ENCODE measurements at regions not wholly inside any gene's neighbourhood (a gene's known extent, or its start where the extent isn't known, plus 50 kb on each side); places are given as distances from the start of the nearest gene placed in this dataset.

DNA sequence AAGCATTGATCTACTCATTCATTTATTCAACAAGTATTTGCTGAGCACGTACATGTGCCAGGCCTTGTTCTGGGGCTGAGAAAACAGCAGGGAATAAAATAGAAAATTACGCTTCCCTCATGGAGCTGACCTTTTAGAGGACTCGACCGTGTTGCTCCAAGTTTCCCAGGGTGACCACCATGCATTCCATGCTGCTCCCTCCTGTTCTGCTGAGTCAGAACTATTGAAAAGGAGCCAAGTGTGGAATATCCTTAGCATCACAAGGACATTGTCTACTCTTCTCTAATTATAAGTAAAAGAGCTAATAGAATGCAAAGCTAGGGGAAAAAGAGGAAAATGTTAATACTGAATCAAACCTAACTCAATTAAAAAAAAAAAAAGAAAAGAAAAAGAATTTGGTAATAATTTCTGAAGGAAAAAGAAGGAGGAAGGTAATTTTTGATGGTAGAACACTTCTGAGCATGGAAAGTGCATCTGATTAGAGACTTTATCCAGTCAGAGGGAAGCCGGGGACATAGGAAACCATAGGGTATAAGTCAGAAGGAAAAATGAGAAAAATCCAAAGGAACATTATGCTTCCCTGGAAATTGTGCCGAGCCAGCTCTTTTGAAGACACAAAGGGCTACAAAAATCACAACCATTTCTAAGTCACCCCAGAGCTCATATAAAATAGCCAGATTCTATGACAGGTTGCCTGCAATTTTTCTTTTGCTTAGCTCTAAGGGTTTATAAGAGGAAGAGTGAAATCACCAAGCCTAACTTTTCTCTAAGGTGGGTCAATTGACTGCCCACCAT, 339.4 kb downstream of the RND3 start:
- Histone ChIP-seq H3K27ac (ENCODE audit: control insufficient read depth, insufficient read depth, low read length) (no peak overlapping the region), H3K4me3 (ENCODE audit: control insufficient read depth in 2 of 3, extremely low read depth in 1 of 3, insufficient read depth in 2 of 3, low read depth in 1 of 3, low read length in 3 of 3) (no peak overlapping the region), H3K9me3 (ENCODE audit: control insufficient read depth, low read depth, low read length) (peaks cover 9% of the 10 kb centered on the region), H2AFZ (ENCODE audit: control insufficient read depth, low read length) (no peak overlapping the region), H3K4me2 (ENCODE audit: control insufficient read depth, extremely low read depth, insufficient read depth, low read depth, low read length) (no peak overlapping the region), H3K27me3 (ENCODE audit: control insufficient read depth, extremely low read depth, insufficient read depth, low read length) (no peaks in the 10 kb centered on the region), H3K4me1 (ENCODE audit: control insufficient read depth, extremely low read depth, insufficient read depth, low read length) (peaks cover 11% of the 10 kb centered on the region), H4K20me1 (ENCODE audit: control insufficient read depth, extremely low read depth, insufficient read depth, low read length) (no peaks in the 10 kb centered on the region), H3K36me3 (ENCODE audit: control insufficient read depth in 2 of 2, extremely low read depth in 1 of 2, insufficient read depth in 2 of 2, low read length in 2 of 2) (no peaks in the 10 kb centered on the region), H3K9me1 (ENCODE audit: control insufficient read depth, extremely low read depth, insufficient read depth, low read length) (no peaks in the 10 kb centered on the region), H3K79me2 (ENCODE audit: control insufficient read depth, insufficient read depth, low read length) (no peaks in the 10 kb centered on the region), H3K9ac (ENCODE audit: control insufficient read depth, extremely low read depth, insufficient read depth, low read length) (no peak overlapping the region)
- no peak for TF ChIP-seq EZH2 (IDR thresholded peaks at IDR 0.05; ENCODE audit: low read length)
- TF ChIP-seq, protein P1, sequence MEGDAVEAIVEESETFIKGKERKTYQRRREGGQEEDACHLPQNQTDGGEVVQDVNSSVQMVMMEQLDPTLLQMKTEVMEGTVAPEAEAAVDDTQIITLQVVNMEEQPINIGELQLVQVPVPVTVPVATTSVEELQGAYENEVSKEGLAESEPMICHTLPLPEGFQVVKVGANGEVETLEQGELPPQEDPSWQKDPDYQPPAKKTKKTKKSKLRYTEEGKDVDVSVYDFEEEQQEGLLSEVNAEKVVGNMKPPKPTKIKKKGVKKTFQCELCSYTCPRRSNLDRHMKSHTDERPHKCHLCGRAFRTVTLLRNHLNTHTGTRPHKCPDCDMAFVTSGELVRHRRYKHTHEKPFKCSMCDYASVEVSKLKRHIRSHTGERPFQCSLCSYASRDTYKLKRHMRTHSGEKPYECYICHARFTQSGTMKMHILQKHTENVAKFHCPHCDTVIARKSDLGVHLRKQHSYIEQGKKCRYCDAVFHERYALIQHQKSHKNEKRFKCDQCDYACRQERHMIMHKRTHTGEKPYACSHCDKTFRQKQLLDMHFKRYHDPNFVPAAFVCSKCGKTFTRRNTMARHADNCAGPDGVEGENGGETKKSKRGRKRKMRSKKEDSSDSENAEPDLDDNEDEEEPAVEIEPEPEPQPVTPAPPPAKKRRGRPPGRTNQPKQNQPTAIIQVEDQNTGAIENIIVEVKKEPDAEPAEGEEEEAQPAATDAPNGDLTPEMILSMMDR (optimal IDR thresholded peaks at IDR 0.05 in 1 of 3, IDR thresholded peaks at IDR 0.05 in 1 of 3, conservative IDR thresholded peaks at IDR 0.05 in 1 of 3; ENCODE audit: extremely low read depth in 1 of 3, insufficient read depth in 2 of 3, low read length in 3 of 3): no peak
- DNase-seq (ENCODE audit: low read depth, low spot score): no peak
- dilution Hi-C loops (cut with MboI; ENCODE audit: extremely low pct_ligation_motif_present, low sequenced_read_pairs): no loop called here
- FAIRE-seq: no peak

DNA sequence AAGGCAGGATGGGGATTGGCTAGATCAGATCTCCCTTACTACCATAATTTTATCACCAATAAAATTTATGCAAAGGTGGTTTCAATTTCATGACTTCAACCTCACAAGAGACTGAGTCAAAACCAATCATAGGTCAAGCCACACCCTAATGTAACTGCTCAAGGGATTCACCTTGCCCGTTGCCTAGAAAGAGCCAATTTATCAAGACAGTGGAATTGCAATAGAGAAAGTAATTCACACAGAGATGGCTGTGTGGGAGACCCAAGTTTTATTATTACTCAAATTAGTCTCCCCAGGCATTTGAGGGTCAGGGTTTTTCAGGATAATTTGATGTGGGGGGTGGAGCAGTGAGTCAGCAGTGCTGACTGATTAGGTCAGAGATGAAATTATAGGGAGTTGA, 340.6 kb downstream of the RND3 start:
- Histone ChIP-seq H3K4me3 (ENCODE audit: control insufficient read depth in 2 of 3, extremely low read depth in 1 of 3, insufficient read depth in 2 of 3, low read depth in 1 of 3, low read length in 3 of 3) (no peak overlapping the region), H4K20me1 (ENCODE audit: control insufficient read depth, extremely low read depth, insufficient read depth, low read length) (no peaks in the 10 kb centered on the region), H3K36me3 (ENCODE audit: control insufficient read depth in 2 of 2, extremely low read depth in 1 of 2, insufficient read depth in 2 of 2, low read length in 2 of 2) (no peaks in the 10 kb centered on the region), H2AFZ (ENCODE audit: control insufficient read depth, low read length) (no peak overlapping the region), H3K27ac (ENCODE audit: control insufficient read depth, insufficient read depth, low read length) (no peak overlapping the region), H3K9me3 (ENCODE audit: control insufficient read depth, low read depth, low read length) (peaks cover 9% of the 10 kb centered on the region), H3K9me1 (ENCODE audit: control insufficient read depth, extremely low read depth, insufficient read depth, low read length) (no peaks in the 10 kb centered on the region), H3K4me2 (ENCODE audit: control insufficient read depth, extremely low read depth, insufficient read depth, low read depth, low read length) (no peak overlapping the region), H3K79me2 (ENCODE audit: control insufficient read depth, insufficient read depth, low read length) (no peaks in the 10 kb centered on the region), H3K4me1 (ENCODE audit: control insufficient read depth, extremely low read depth, insufficient read depth, low read length) (peaks cover 22% of the 10 kb centered on the region), H3K27me3 (ENCODE audit: control insufficient read depth, extremely low read depth, insufficient read depth, low read length) (no peaks in the 10 kb centered on the region), H3K9ac (ENCODE audit: control insufficient read depth, extremely low read depth, insufficient read depth, low read length) (no peak overlapping the region)
- FAIRE-seq (no peak), DNase-seq (ENCODE audit: low read depth, low spot score) (no peak)
- TF ChIP-seq, protein P1 (optimal IDR thresholded peaks at IDR 0.05 in 1 of 3, IDR thresholded peaks at IDR 0.05 in 1 of 3, conservative IDR thresholded peaks at IDR 0.05 in 1 of 3; ENCODE audit: extremely low read depth in 1 of 3, insufficient read depth in 2 of 3, low read length in 3 of 3): no peak
- no peak for TF ChIP-seq EZH2 (IDR thresholded peaks at IDR 0.05; ENCODE audit: low read length)
- dilution Hi-C loops (cut with MboI; ENCODE audit: extremely low pct_ligation_motif_present, low sequenced_read_pairs): no loop called here

Data from keratinocyte (primary cell).